H1 (cell line): ENCODE measurements at regions not wholly inside any gene's neighbourhood (a gene's known extent, or its start where the extent isn't known, plus 50 kb on each side); places are given as distances from the start of the nearest gene placed in this dataset.

Experiments used
- CTCF ChIA-PET: fragments of 300-600 bp; sonication (Branson Sonifier 250); formaldehyde crosslinking; loops from one replicate; lab custom pipeline; 2021; ENCODE audit not compliant: partially characterized antibody; lab: Charles Lee
- POLR2A ChIA-PET: fragments of 300-600 bp; sonication (Branson Sonifier 250); formaldehyde crosslinking; loops from one replicate; lab custom pipeline; 2021; ENCODE audit warnings: inconsistent platforms; ENCODE audit not compliant: partially characterized antibody; lab: Charles Lee
- DNase-seq, 2 experiments: peaks; one replicate each; pipeline versions ENCODE4 v3.0.0 to v3.0.0-alpha.2; 2010 to 2022; ENCODE audit warnings: low spot score in 2 of 2, low read depth in 1 of 2, mixed read lengths in 1 of 2
- FAIRE-seq: peaks from 2 replicates; lab custom pipeline; 2011; peaks lifted over from hg19 to GRCh38; lab: Jason Lieb, UNC
- H2AFZ ChIP-seq: 2 replicates; pipeline ENCODE4 v1.8.1; 2012; ENCODE audit warnings: low read length, inconsistent platforms
- H2AK5ac ChIP-seq: 2 replicates; pipeline ENCODE4 v1.6.1; 2013; ENCODE audit warnings: low read depth, low read length
- H2BK120ac ChIP-seq: replicated peaks from 2 replicates; pipeline ENCODE3; 2013; ENCODE audit warnings: low read depth, low read length, inconsistent platforms
- H2BK12ac ChIP-seq: 2 replicates; pipeline ENCODE4 v1.6.1; 2013; ENCODE audit warnings: low read depth, low read length
- H2BK15ac ChIP-seq: 2 replicates; pipeline ENCODE4 v1.6.1; 2013; ENCODE audit warnings: low read length
- H2BK20ac ChIP-seq: 2 replicates; pipeline ENCODE4 v1.6.1; 2013; ENCODE audit warnings: low read length
- H2BK5ac ChIP-seq: 2 replicates; pipeline ENCODE4 v1.6.1; 2013; ENCODE audit warnings: low read depth, low read length
- H3K14ac ChIP-seq: 2 replicates; pipeline ENCODE4 v1.6.1; 2013; ENCODE audit warnings: inconsistent platforms; ENCODE audit not compliant: insufficient read length
- H3K18ac ChIP-seq: 2 replicates; pipeline ENCODE4 v1.6.1; 2013; ENCODE audit warnings: low read length; ENCODE audit errors: extremely low read depth
- H3K23ac ChIP-seq: 2 replicates; pipeline ENCODE4 v1.6.1; 2013; ENCODE audit warnings: inconsistent platforms; ENCODE audit not compliant: insufficient read length
- H3K23me2 ChIP-seq: 2 replicates; pipeline ENCODE4 v1.6.1; 2013; ENCODE audit warnings: low read depth, low read length
- H3K27ac ChIP-seq: 2 replicates; pipeline ENCODE4 v1.6.1; 2011; ENCODE audit warnings: low read depth, low read length, inconsistent platforms
- H3K27me3 ChIP-seq, 4 experiments: replicated peaks in 1 of 4; 1 replicate in 1 of 4; 2 replicates in 3 of 4; pipeline versions ENCODE4 v1.6.1 to v1.8.1; 2011 to 2013; ENCODE audit warnings: low read length in 3 of 4, mild to moderate bottlenecking in 3 of 4, inconsistent platforms in 2 of 4, mixed read lengths in 2 of 4, moderate library complexity in 1 of 4; ENCODE audit not compliant: control insufficient read depth in 3 of 4, insufficient read depth in 3 of 4; ENCODE audit errors: extremely low read depth in 1 of 4
- H3K36me3 ChIP-seq, 4 experiments: 2 replicates each; pipeline versions ENCODE4 v1.6.1 to v1.8.1; 2011 to 2013; ENCODE audit warnings: mild to moderate bottlenecking in 4 of 4, low read length in 3 of 4, moderate library complexity in 2 of 4, control low read depth in 1 of 4, inconsistent platforms in 1 of 4; ENCODE audit not compliant: insufficient read depth in 4 of 4, control insufficient read depth in 2 of 4
- H3K4ac ChIP-seq: replicated peaks from 2 replicates; pipeline ENCODE3; 2013; ENCODE audit warnings: low read length, low read depth, mixed read lengths, inconsistent platforms; ENCODE audit not compliant: insufficient read length
- H3K4me1 ChIP-seq, 4 experiments: replicated peaks in 1 of 4; 1 replicate in 1 of 4; 2 replicates in 3 of 4; pipeline versions ENCODE4 v1.6.1 to v1.8.1; 2011 to 2013; ENCODE audit warnings: low read length in 3 of 4, inconsistent platforms in 2 of 4, mixed read lengths in 1 of 4; ENCODE audit not compliant: insufficient read depth in 4 of 4, control insufficient read depth in 3 of 4
- H3K4me2 ChIP-seq, 2 experiments: 2 replicates each; pipeline versions ENCODE4 v1.6.1 to v1.8.1; 2011 to 2013; ENCODE audit warnings: low read depth in 2 of 2, low read length in 2 of 2, control low read depth in 1 of 2, inconsistent platforms in 1 of 2, mild to moderate bottlenecking in 1 of 2; ENCODE audit not compliant: insufficient read depth in 1 of 2
- H3K4me3 ChIP-seq, 4 experiments: fragments of 200-600, 300-600 bp in 1 of 4; sonication (generic), shearing (Covaris generic), sonication (Bioruptor Twin) in 1 of 4; 2 replicates each; pipeline versions ENCODE4 v1.5.1 to v1.8.1; 2011 to 2016; ENCODE audit warnings: low read length in 4 of 4, low read depth in 3 of 4, control low read depth in 2 of 4, inconsistent platforms in 2 of 4, mild to moderate bottlenecking in 2 of 4, mixed read lengths in 1 of 4, moderate library complexity in 1 of 4; ENCODE audit not compliant: insufficient read depth in 2 of 4; ENCODE audit errors: extremely low read depth in 1 of 4
- H3K56ac ChIP-seq: replicated peaks from 2 replicates; pipeline ENCODE3; 2013; ENCODE audit warnings: low read depth, mild to moderate bottlenecking, mixed read lengths, low read length, inconsistent platforms; ENCODE audit not compliant: insufficient read length
- H3K79me1 ChIP-seq: 2 replicates; pipeline ENCODE4 v1.6.1; 2013; ENCODE audit warnings: low read depth, low read length, control low read depth
- H3K79me2 ChIP-seq, 2 experiments: 2 replicates each; pipeline versions ENCODE4 v1.6.1 to v1.8.1; 2012 to 2013; ENCODE audit warnings: low read length in 2 of 2, mild to moderate bottlenecking in 2 of 2, inconsistent platforms in 1 of 2; ENCODE audit not compliant: insufficient read depth in 2 of 2, control insufficient read depth in 1 of 2
- H3K9ac ChIP-seq, 4 experiments: replicated peaks in 1 of 4; 1 replicate in 1 of 4; 2 replicates in 3 of 4; pipeline versions ENCODE4 v1.6.1 to v1.8.1; 2011 to 2013; ENCODE audit warnings: low read depth in 3 of 4, low read length in 3 of 4, control low read depth in 2 of 4, mild to moderate bottlenecking in 2 of 4, moderate library complexity in 2 of 4, inconsistent platforms in 1 of 4; ENCODE audit errors: extremely low read depth in 1 of 4
- H3K9me3 ChIP-seq, 2 experiments: 2 replicates each; pipeline versions ENCODE4 v1.6.1 to v1.8.1; 2012 to 2013; ENCODE audit warnings: mild to moderate bottlenecking in 2 of 2, moderate library complexity in 2 of 2, control low read depth in 1 of 2, inconsistent platforms in 1 of 2, low read depth in 1 of 2, low read length in 1 of 2, mixed read lengths in 1 of 2; ENCODE audit not compliant: insufficient read depth in 2 of 2
- H4K20me1 ChIP-seq, 2 experiments: replicated peaks in 1 of 2; 2 replicates each; pipeline versions ENCODE3 to v1.8.1; 2011 to 2013; ENCODE audit warnings: inconsistent platforms in 2 of 2, low read length in 2 of 2, mild to moderate bottlenecking in 1 of 2; ENCODE audit not compliant: insufficient read depth in 2 of 2, control insufficient read depth in 1 of 2
- H4K5ac ChIP-seq: 2 replicates; pipeline ENCODE4 v1.6.1; 2013; ENCODE audit warnings: low read length, low read depth, mixed read lengths, inconsistent platforms; ENCODE audit not compliant: insufficient read length
- H4K8ac ChIP-seq: 2 replicates; pipeline ENCODE4 v1.8.0; 2013; ENCODE audit warnings: mild to moderate bottlenecking, moderate library complexity, low read length, inconsistent platforms; ENCODE audit not compliant: insufficient read depth; ENCODE audit errors: extremely low read depth
- H4K91ac ChIP-seq: replicated peaks from 2 replicates; pipeline ENCODE3; 2013; ENCODE audit warnings: low read length, mixed read lengths, inconsistent platforms; ENCODE audit not compliant: insufficient read length
- WGBS, 2 experiments: shearing (Covaris generic) in 1 of 2; methylation state at CpG; one replicate each; pipeline versions ENCODE4 v1.1.6 to v1.1.7; 2013 to 2015; ENCODE audit warnings: low lambda C conversion rate in 2 of 2, mixed read lengths in 2 of 2, inconsistent platforms in 1 of 2, low coverage in 1 of 2, missing lambda C conversion rate in 1 of 2; ENCODE audit not compliant: insufficient replicate concordance in 2 of 2, insufficient coverage in 1 of 2, insufficient read length in 1 of 2; ENCODE audit errors: extremely low coverage in 1 of 2, missing lambda C conversion rate in 1 of 2; 5-methylcytosine and 5-hydroxymethylcytosine counted together
- TF ChIP-seq, protein P1 (sequence below): fragments of 300-600 bp; sonication (generic); IDR thresholded peaks from 2 replicates; pipeline ENCODE4 v1.7.1; 2012; ENCODE audit warnings: low read length, moderate library complexity, mild to moderate bottlenecking, inconsistent platforms; ENCODE audit not compliant: insufficient replicate concordance

DNA sequence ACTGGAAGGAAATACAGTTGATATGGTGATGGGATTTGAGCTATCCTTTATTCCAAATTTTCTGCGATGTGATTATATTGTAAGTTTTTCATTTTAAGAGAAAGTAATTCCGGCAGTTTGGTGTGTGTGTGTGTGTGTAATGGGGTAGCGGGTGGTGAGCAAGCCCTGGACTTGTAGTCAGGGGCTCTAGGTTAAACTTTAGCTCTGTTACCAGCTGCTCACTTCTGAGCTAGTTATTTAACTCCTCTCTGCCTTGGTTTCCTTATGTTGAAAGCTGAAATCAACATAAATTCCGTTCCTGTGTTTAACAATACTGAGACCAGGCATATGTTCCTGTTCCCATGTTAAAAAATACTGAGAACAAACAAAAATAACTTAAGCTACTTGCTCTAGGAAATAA is 174.1 kb upstream of the CASK start:
- Histone ChIP-seq H3K36me3 (no peaks in the 10 kb centered on the region), H3K9me3 (no peaks in the 10 kb centered on the region), H4K91ac (no peak overlapping the region), H2BK20ac (no peak overlapping the region), H3K27ac (no peak overlapping the region), H4K20me1 (no peaks in the 10 kb centered on the region), H3K23me2 (no peaks in the 10 kb centered on the region), H2AK5ac (no peak overlapping the region), H2BK12ac (no peak overlapping the region), H2BK15ac (no peak overlapping the region), H4K5ac (no peak overlapping the region), H3K4me2 (no peak overlapping the region), H3K4ac (no peak overlapping the region), H2BK120ac (no peak overlapping the region), H3K14ac (no peak overlapping the region), H4K8ac (no peak overlapping the region), H3K18ac (no peak overlapping the region), H3K27me3 (no peaks in the 10 kb centered on the region), H3K79me1 (no peaks in the 10 kb centered on the region), H3K56ac (no peak overlapping the region), H2AFZ (no peak overlapping the region), H3K23ac (no peak overlapping the region), H2BK5ac (no peak overlapping the region), H3K4me1 (peaks cover 0 to 4% (median under 1%) of the 10 kb centered on the region in 4 experiments; a peak in 1 of 7 replicates), H3K4me3 (no peak overlapping the region), H3K9ac (no peak overlapping the region), H3K79me2 (no peaks in the 10 kb centered on the region)
- ChIA-PET CTCF (interaction anchor here (1.1 kb wide), 1 partner anchor 10 kb away, joined by 5 read pairs; no protein-coding TSS in a partner anchor), POLR2A (no interaction called here)
- 71% methylated on average over 4 of the region's 4 CpGs; no CpG with 5 or more reads in 1 of the 2 experiments for WGBS, 2 experiments
- DNase-seq, result no peak
- FAIRE-seq, result no peak
- TF ChIP-seq, protein P1, sequence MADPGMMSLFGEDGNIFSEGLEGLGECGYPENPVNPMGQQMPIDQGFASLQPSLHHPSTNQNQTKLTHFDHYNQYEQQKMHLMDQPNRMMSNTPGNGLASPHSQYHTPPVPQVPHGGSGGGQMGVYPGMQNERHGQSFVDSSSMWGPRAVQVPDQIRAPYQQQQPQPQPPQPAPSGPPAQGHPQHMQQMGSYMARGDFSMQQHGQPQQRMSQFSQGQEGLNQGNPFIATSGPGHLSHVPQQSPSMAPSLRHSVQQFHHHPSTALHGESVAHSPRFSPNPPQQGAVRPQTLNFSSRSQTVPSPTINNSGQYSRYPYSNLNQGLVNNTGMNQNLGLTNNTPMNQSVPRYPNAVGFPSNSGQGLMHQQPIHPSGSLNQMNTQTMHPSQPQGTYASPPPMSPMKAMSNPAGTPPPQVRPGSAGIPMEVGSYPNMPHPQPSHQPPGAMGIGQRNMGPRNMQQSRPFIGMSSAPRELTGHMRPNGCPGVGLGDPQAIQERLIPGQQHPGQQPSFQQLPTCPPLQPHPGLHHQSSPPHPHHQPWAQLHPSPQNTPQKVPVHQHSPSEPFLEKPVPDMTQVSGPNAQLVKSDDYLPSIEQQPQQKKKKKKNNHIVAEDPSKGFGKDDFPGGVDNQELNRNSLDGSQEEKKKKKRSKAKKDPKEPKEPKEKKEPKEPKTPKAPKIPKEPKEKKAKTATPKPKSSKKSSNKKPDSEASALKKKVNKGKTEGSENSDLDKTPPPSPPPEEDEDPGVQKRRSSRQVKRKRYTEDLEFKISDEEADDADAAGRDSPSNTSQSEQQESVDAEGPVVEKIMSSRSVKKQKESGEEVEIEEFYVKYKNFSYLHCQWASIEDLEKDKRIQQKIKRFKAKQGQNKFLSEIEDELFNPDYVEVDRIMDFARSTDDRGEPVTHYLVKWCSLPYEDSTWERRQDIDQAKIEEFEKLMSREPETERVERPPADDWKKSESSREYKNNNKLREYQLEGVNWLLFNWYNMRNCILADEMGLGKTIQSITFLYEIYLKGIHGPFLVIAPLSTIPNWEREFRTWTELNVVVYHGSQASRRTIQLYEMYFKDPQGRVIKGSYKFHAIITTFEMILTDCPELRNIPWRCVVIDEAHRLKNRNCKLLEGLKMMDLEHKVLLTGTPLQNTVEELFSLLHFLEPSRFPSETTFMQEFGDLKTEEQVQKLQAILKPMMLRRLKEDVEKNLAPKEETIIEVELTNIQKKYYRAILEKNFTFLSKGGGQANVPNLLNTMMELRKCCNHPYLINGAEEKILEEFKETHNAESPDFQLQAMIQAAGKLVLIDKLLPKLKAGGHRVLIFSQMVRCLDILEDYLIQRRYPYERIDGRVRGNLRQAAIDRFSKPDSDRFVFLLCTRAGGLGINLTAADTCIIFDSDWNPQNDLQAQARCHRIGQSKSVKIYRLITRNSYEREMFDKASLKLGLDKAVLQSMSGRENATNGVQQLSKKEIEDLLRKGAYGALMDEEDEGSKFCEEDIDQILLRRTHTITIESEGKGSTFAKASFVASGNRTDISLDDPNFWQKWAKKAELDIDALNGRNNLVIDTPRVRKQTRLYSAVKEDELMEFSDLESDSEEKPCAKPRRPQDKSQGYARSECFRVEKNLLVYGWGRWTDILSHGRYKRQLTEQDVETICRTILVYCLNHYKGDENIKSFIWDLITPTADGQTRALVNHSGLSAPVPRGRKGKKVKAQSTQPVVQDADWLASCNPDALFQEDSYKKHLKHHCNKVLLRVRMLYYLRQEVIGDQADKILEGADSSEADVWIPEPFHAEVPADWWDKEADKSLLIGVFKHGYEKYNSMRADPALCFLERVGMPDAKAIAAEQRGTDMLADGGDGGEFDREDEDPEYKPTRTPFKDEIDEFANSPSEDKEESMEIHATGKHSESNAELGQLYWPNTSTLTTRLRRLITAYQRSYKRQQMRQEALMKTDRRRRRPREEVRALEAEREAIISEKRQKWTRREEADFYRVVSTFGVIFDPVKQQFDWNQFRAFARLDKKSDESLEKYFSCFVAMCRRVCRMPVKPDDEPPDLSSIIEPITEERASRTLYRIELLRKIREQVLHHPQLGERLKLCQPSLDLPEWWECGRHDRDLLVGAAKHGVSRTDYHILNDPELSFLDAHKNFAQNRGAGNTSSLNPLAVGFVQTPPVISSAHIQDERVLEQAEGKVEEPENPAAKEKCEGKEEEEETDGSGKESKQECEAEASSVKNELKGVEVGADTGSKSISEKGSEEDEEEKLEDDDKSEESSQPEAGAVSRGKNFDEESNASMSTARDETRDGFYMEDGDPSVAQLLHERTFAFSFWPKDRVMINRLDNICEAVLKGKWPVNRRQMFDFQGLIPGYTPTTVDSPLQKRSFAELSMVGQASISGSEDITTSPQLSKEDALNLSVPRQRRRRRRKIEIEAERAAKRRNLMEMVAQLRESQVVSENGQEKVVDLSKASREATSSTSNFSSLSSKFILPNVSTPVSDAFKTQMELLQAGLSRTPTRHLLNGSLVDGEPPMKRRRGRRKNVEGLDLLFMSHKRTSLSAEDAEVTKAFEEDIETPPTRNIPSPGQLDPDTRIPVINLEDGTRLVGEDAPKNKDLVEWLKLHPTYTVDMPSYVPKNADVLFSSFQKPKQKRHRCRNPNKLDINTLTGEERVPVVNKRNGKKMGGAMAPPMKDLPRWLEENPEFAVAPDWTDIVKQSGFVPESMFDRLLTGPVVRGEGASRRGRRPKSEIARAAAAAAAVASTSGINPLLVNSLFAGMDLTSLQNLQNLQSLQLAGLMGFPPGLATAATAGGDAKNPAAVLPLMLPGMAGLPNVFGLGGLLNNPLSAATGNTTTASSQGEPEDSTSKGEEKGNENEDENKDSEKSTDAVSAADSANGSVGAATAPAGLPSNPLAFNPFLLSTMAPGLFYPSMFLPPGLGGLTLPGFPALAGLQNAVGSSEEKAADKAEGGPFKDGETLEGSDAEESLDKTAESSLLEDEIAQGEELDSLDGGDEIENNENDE, result no peak
